ENCODE measurements at regions not wholly inside any gene's neighbourhood (a gene's known extent, or its start where the extent isn't known, plus 50 kb on each side); places are given as distances from the start of the nearest gene placed in this dataset.

- no peak overlapping the region for H3K27ac ChIP-seq
- WGBS, 4 donors: 68 to 85% (median 81%) methylated on average over 6 of the region's 6 CpGs
- ATAC-seq (no peak), DNase-seq (no peak)
- no peak for TF ChIP-seq CTCF (IDR thresholded peaks at IDR 0.05)
- no peak for TF ChIP-seq POLR2A (IDR thresholded peaks at IDR 0.05)
- peaks cover 0 to 34% (median 0%) of the 10 kb centered on the region in 9 donors for H3K27me3 ChIP-seq
- intact Hi-C loops (cut with DNase I): no loop called here
- no peak overlapping the region for H3K4me3 ChIP-seq
- no peaks in the 10 kb centered on the region for H3K9me3 ChIP-seq
- no peaks in the 10 kb centered on the region for H3K4me1 ChIP-seq
- H3K36me3 ChIP-seq: no peaks in the 10 kb centered on the region
Observed at GRCh38 chr12:131441060-131441396, 269.9 kb upstream of the SFSWAP start.

GRCh38 chr12:131441638-131442336 lies 269.1 kb upstream of the SFSWAP start:
- no peak for DNase-seq
- H3K36me3 ChIP-seq: no peaks in the 10 kb centered on the region
- H3K4me1 ChIP-seq: no peaks in the 10 kb centered on the region
- ATAC-seq: no peak
- no peak overlapping the region for H3K27ac ChIP-seq
- no peaks in the 10 kb centered on the region for H3K9me3 ChIP-seq
- peaks cover 0 to 37% (median 0%) of the 10 kb centered on the region in 9 donors for H3K27me3 ChIP-seq
- 74 to 88% (median 81%) methylated on average over 9 of the region's 9 CpGs for WGBS, 4 donors
- TF ChIP-seq POLR2A (IDR thresholded peaks at IDR 0.05): no peak
- no peak overlapping the region for H3K4me3 ChIP-seq
- intact Hi-C loops (cut with DNase I): no loop called here

GRCh38 chr12:131442337-131442918 lies 268.5 kb upstream of the SFSWAP start:
- Histone ChIP-seq H3K36me3 (no peaks in the 10 kb centered on the region), H3K27me3 (peaks cover 0 to 32% (median 0%) of the 10 kb centered on the region in 9 donors), H3K4me3 (no peak overlapping the region), H3K4me1 (no peaks in the 10 kb centered on the region), H3K9me3 (no peaks in the 10 kb centered on the region), H3K27ac (no peak overlapping the region)
- WGBS, 4 donors: 73 to 80% (median 77%) methylated on average over 13 to 14 of the region's 14 CpGs
- no peak for TF ChIP-seq CTCF (IDR thresholded peaks at IDR 0.05)
- TF ChIP-seq POLR2A (IDR thresholded peaks at IDR 0.05): no peak
- intact Hi-C loops (cut with DNase I): no loop called here
- DNase-seq: no peak
- no peak for ATAC-seq

- H3K36me3 ChIP-seq: no peaks in the 10 kb centered on the region
- DNase-seq (no peak), ATAC-seq (no peak)
- peaks cover 0 to 3% (median 0%) of the 10 kb centered on the region in 12 donors for H3K9me3 ChIP-seq
- intact Hi-C loops (cut with DNase I): no loop called here
- WGBS, 4 donors: 56 to 66% (median 63%) methylated on average over 18 to 36 of the region's 36 CpGs
- H3K27ac ChIP-seq: no peak overlapping the region
- H3K27me3 ChIP-seq: peaks cover 0 to 23% (median 0%) of the 10 kb centered on the region in 9 donors
- TF ChIP-seq CTCF (IDR thresholded peaks at IDR 0.05): no peak
- TF ChIP-seq POLR2A (IDR thresholded peaks at IDR 0.05): no peak
- H3K4me3 ChIP-seq: no peak overlapping the region
- H3K4me1 ChIP-seq: no peaks in the 10 kb centered on the region
Observed at GRCh38 chr12:131443019-131444000, 267.6 kb upstream of the SFSWAP start.
